Rectal smooth muscle tissue (tissue), 1 donor: ENCODE measurements at regions not wholly inside any gene's neighbourhood (a gene's known extent, or its start where the extent isn't known, plus 50 kb on each side); places are given as distances from the start of the nearest gene placed in this dataset.

Experiments
- H3K27ac ChIP-seq: one replicate; pipeline ENCODE4 v1.7.0; 2013; ENCODE audit warnings: low read depth, low read length, inconsistent platforms
- H3K27me3 ChIP-seq: one replicate; pipeline ENCODE4 v1.7.0; 2013; ENCODE audit warnings: low read length; ENCODE audit not compliant: control insufficient read depth, insufficient read depth
- H3K36me3 ChIP-seq: one replicate; pipeline ENCODE4 v1.7.0; 2013; ENCODE audit warnings: low read length; ENCODE audit not compliant: control insufficient read depth, insufficient read depth
- H3K4me1 ChIP-seq: one replicate; pipeline ENCODE4 v1.7.0; 2013; ENCODE audit warnings: low read length; ENCODE audit not compliant: control insufficient read depth, insufficient read depth
- H3K4me3 ChIP-seq: one replicate; pipeline ENCODE4 v1.7.0; 2013; ENCODE audit warnings: low read length
- H3K9ac ChIP-seq: one replicate; pipeline ENCODE4 v1.7.0; 2013; ENCODE audit warnings: low read length

DNA sequence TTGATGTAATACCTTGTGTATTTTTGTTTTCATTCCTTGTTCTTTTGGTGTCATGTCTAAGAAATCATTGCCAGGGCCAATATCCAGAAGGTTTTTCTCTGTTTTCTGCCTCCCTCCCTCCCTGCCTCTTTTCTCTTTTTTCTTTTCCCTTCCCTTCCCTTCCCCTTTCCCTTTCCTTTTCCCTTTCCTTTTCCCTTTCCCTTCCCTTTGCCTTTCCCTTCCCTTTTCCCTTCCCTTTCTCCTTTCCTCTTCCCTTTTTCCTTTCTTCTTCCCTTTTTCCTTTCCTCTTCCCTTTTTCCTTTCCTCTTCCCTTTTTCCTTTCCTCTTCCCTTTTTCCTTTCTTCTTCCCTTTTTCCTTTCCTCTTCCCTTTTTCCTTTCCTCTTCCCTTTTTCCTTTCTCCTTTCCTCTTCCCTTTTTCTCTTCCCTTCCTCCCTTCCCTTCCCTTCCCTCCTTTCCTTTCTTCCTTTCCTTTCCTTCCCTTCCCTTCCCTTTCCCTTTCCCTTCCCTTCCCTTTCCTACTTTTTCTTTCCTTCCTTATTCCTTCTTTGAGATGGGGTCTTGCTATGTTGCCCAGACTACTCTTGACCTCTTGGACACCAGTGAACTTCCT, 646.1 kb downstream of the RAPGEF2 start:
- H3K36me3 ChIP-seq: no peaks in the 10 kb centered on the region
- no peak overlapping the region for H3K4me3 ChIP-seq
- H3K27me3 ChIP-seq: no peaks in the 10 kb centered on the region
- H3K9ac ChIP-seq: no peak overlapping the region
- H3K4me1 ChIP-seq: no peaks in the 10 kb centered on the region
- H3K27ac ChIP-seq: no peak overlapping the region

- no peaks in the 10 kb centered on the region for H3K27me3 ChIP-seq
- H3K9ac ChIP-seq: no peak overlapping the region
- no peaks in the 10 kb centered on the region for H3K4me1 ChIP-seq
- H3K27ac ChIP-seq: no peak overlapping the region
- H3K4me3 ChIP-seq: no peak overlapping the region
- H3K36me3 ChIP-seq: no peaks in the 10 kb centered on the region
These were observed 654.6 kb downstream of the RAPGEF2 start for GRCh38 chr4:159757499-159757898.

- H3K27ac ChIP-seq: no peak overlapping the region
- H3K4me1 ChIP-seq: no peaks in the 10 kb centered on the region
- H3K4me3 ChIP-seq: no peak overlapping the region
- H3K36me3 ChIP-seq: no peaks in the 10 kb centered on the region
- no peaks in the 10 kb centered on the region for H3K27me3 ChIP-seq
- no peak overlapping the region for H3K9ac ChIP-seq
These were observed 655.2 kb downstream of the RAPGEF2 start for GRCh38 chr4:159758061-159758460.

GRCh38 chr4:159762672-159763071, 659.8 kb downstream of the RAPGEF2 start:
- Histone ChIP-seq H3K27ac (no peak overlapping the region), H3K4me1 (peaks cover 4% of the 10 kb centered on the region), H3K36me3 (no peaks in the 10 kb centered on the region), H3K4me3 (no peak overlapping the region), H3K9ac (no peak overlapping the region), H3K27me3 (no peaks in the 10 kb centered on the region)

DNA sequence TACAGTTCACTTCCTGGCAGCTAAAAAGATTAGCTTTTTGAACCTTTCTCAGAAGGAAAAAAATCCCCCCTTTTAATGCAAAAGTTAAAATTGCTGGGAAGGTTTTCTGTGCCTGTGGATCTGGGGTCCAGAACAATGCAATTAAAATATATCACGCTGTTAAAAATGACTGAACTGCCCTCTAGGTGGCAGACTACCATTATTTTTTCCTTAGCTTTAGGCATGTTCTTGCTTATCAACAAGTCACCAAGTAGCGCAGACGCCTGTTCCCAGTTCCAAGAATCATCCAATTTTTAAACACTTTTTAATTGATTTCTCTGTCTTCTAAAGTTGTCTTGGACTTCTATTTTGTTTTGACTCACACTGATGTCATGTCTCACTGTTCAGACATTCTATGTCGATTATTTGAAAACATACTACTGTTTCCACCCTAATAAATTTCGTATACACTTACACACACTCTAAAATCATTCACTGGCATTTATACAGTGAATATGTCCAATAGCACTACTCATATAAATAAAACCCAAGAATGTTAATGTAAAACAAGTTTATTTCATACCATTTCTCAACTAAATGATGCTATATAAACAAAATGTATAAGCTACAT, 661.6 kb downstream of the RAPGEF2 start:
- H3K4me3 ChIP-seq: no peak overlapping the region
- H3K27ac ChIP-seq: no peak overlapping the region
- no peaks in the 10 kb centered on the region for H3K27me3 ChIP-seq
- no peaks in the 10 kb centered on the region for H3K36me3 ChIP-seq
- no peak overlapping the region for H3K9ac ChIP-seq
- H3K4me1 ChIP-seq: peaks cover 4% of the 10 kb centered on the region

DNA sequence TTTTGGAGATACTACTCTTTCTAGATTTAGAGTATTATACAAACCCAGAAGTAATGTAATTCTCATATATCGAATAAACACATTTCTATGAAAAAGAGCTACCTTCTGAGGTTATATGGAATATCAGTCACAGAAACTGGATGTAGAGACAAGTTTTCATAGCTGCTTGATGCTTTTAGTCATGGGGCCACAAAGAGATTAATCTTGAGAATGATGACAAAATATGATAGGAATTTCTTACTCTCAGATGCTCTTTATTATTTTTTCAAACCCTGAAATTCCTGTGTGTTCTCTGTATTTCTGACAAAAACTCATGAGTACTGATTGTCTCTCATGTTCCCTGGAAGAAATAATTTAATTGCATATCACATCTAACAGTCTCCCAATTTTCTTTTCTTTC, 662.5 kb downstream of the RAPGEF2 start:
- Histone ChIP-seq H3K9ac (no peak overlapping the region), H3K4me1 (peaks cover 4% of the 10 kb centered on the region), H3K4me3 (no peak overlapping the region), H3K27ac (no peak overlapping the region), H3K36me3 (no peaks in the 10 kb centered on the region), H3K27me3 (no peaks in the 10 kb centered on the region)

DNA sequence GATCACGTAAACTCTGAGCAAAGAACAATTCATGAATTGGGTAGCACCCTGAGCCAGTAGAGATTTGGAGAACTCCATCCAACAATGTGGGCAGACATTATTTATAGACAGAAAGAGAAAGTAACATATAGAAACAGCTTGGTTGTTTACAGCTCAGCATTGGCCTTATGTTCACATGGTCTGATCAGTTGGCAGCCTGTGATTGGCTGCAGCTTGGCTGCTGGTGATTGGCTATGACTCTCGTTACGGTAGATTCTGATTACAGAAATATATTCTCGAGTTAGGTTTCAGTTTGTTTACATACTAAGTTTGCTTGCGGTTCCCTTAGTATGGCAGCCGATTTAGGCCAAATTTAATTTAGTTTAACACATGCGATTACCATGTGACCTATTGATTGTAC, 663.4 kb downstream of the RAPGEF2 start:
- Histone ChIP-seq H3K36me3 (no peaks in the 10 kb centered on the region), H3K4me1 (peaks cover 7% of the 10 kb centered on the region)

GRCh38 chr4:159767406-159767805, 664.5 kb downstream of the RAPGEF2 start:
- H3K9ac ChIP-seq: no peak overlapping the region
- H3K27me3 ChIP-seq: no peaks in the 10 kb centered on the region
- no peak overlapping the region for H3K27ac ChIP-seq
- peaks cover 7% of the 10 kb centered on the region for H3K4me1 ChIP-seq
- H3K36me3 ChIP-seq: no peaks in the 10 kb centered on the region
- no peak overlapping the region for H3K4me3 ChIP-seq

More for the DNA sequence above, 663.4 kb downstream of the RAPGEF2 start:
- H3K27me3 ChIP-seq: no peaks in the 10 kb centered on the region
- H3K9ac ChIP-seq: no peak overlapping the region
- H3K4me3 ChIP-seq: no peak overlapping the region
- H3K27ac ChIP-seq: no peak overlapping the region

DNA sequence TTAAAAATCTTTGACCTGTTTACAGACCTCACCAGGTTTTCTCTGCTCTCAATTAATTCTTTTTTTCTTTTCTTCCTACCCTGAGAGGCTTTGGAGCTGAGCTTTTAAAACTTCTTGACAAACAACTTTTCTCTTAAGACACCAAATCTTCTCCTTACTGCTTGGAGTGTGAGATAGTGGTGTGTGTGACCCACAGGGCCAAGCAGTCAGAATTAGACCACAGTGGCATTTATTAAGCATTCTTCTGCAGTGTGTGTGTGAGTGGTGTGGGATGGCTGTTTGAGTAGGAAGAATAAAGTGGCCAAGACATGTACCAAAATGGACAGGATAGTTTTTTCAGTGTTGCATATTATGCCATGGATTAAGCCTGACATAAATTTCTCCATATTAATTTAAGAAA, 665.1 kb downstream of the RAPGEF2 start:
- H3K4me1 ChIP-seq: peaks cover 7% of the 10 kb centered on the region
- H3K27me3 ChIP-seq: no peaks in the 10 kb centered on the region
- H3K4me3 ChIP-seq: no peak overlapping the region
- H3K27ac ChIP-seq: no peak overlapping the region
- H3K36me3 ChIP-seq: no peaks in the 10 kb centered on the region
- H3K9ac ChIP-seq: no peak overlapping the region

GRCh38 chr4:159770401-159770800, 667.5 kb downstream of the RAPGEF2 start:
- Histone ChIP-seq H3K36me3 (no peaks in the 10 kb centered on the region), H3K27ac (peak overlapping the region; percentile 51), H3K4me3 (no peak overlapping the region), H3K9ac (no peak overlapping the region), H3K4me1 (peaks cover 4% of the 10 kb centered on the region), H3K27me3 (no peaks in the 10 kb centered on the region)

- Histone ChIP-seq H3K4me3 (no peak overlapping the region), H3K27me3 (no peaks in the 10 kb centered on the region), H3K9ac (no peak overlapping the region), H3K36me3 (no peaks in the 10 kb centered on the region), H3K27ac (no peak overlapping the region), H3K4me1 (peaks cover 4% of the 10 kb centered on the region)
These were observed 668.1 kb downstream of the RAPGEF2 start for GRCh38 chr4:159770969-159771368.

DNA sequence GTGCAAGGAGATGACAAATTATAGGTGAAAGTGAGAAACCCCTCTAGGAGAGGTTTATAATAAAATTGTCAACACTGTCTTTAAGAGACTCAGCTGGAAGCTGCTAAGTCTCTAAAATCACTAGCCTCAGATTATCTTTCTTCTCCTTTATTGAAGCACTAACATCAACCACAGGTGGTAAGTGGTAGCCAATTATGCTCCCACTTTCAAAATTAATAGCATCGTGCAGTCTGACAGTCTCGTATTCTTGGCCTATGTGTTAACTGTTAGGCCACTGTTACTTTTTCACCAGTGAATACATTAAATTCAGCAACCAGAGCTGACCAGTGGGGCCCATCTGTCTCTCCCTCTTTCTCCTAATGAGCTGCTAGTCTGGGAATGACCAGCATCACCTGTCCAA, 674.1 kb downstream of the RAPGEF2 start:
- Histone ChIP-seq H3K27me3 (no peaks in the 10 kb centered on the region), H3K36me3 (no peaks in the 10 kb centered on the region), H3K4me1 (no peaks in the 10 kb centered on the region), H3K9ac (no peak overlapping the region), H3K27ac (no peak overlapping the region), H3K4me3 (no peak overlapping the region)

DNA sequence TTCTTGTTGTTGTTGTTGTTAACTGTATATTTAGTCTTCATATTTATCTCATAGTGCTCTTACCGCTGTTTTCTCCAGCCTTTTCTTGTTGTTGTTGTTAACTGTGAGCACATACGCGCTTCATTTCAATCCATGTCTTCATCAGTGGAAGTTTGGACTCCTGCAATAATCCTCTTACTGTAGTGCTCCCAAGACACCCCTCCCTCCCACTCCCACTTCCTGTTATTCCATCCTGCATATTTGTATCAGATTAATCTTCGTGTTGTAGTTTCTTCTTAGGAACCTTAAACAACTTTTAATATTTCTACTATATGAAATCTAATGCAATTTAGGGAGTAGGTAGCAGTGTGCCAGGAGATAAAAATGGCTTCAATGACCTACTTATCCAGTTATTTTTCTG, 674.8 kb downstream of the RAPGEF2 start:
- H3K9ac ChIP-seq: no peak overlapping the region

More for the DNA sequence above, 674.8 kb downstream of the RAPGEF2 start:
- H3K36me3 ChIP-seq: no peaks in the 10 kb centered on the region
- H3K27me3 ChIP-seq: no peaks in the 10 kb centered on the region
- H3K4me1 ChIP-seq: no peaks in the 10 kb centered on the region
- H3K4me3 ChIP-seq: no peak overlapping the region
- H3K27ac ChIP-seq: no peak overlapping the region
